K562 (cell line): ENCODE measurements at regions not wholly inside any gene's neighbourhood (a gene's known extent, or its start where the extent isn't known, plus 50 kb on each side); places are given as distances from the start of the nearest gene placed in this dataset.

Source experiments
- ATAC-seq: fragments of 200-7000 bp; cut with Tn5 transposase; 3 replicates; pipeline ENCODE4 v1.9.1; 2020; ENCODE audit warnings: moderate library complexity
- BruUV-seq: library from RNA; stranded (reverse); fragments of 400-500 nt; replicated peaks from 2 replicates; lab custom pipeline; 2021; lab: Mats Ljungman, UMichigan
- CTCF ChIA-PET: fragments of 300-600 bp; formaldehyde crosslinking; extraction: SDS; loops from one replicate; lab custom pipeline; 2021; ENCODE audit warnings: low intra/inter-chr PET ratio; lab: Yijun Ruan, JAX
- POLR2A ChIA-PET: fragments of 300-600, 350-650 bp; sonication (Branson Sonifier 250); formaldehyde crosslinking; extraction: SDS; loops from one replicate; lab custom pipeline; 2021; ENCODE audit warnings: antibody characterized with exemption, inconsistent platforms; lab: Yijun Ruan, JAX
- DNase-seq, 4 experiments: peaks; one replicate each; pipeline versions ENCODE4 v3.0.0 to v3.0.0-alpha.2; 2011 to 2018; ENCODE audit warnings: low spot score in 3 of 4, mixed read lengths in 3 of 4; ENCODE audit errors: extremely low read depth in 1 of 4
- FAIRE-seq: peaks from 2 replicates; lab custom pipeline; 2011; peaks lifted over from hg19 to GRCh38; lab: Jason Lieb, UNC
- H2AFZ ChIP-seq: 2 replicates; pipeline ENCODE4 v1.6.0; 2011; ENCODE audit warnings: low read depth, low read length, control low read depth, inconsistent platforms
- H3K27ac ChIP-seq: fragments of 200-600 bp; 3 replicates; pipeline ENCODE4 v1.8.0; 2011; ENCODE audit warnings: low read depth, mild to moderate bottlenecking, control low read depth, inconsistent platforms, low read length, moderate library complexity, mixed read lengths; ENCODE audit errors: extremely low read depth
- H3K27me3 ChIP-seq, 2 experiments: fragments of 300-600 bp in 1 of 2; 2 replicates in 1 of 2; 3 replicates in 1 of 2; pipeline versions ENCODE4 v1.6.0 to v1.8.0; 2011; ENCODE audit warnings: inconsistent platforms in 2 of 2, low read length in 2 of 2, mild to moderate bottlenecking in 1 of 2, mixed read lengths in 1 of 2, moderate library complexity in 1 of 2; ENCODE audit not compliant: control insufficient read depth in 2 of 2, insufficient read depth in 2 of 2
- H3K36me3 ChIP-seq: fragments of 300-600 bp; 3 replicates; pipeline ENCODE4 v1.8.0; 2011; ENCODE audit warnings: mild to moderate bottlenecking, low read length, inconsistent platforms; ENCODE audit not compliant: control insufficient read depth, insufficient read depth
- H3K4me1 ChIP-seq, 2 experiments: fragments of 200-600 bp in 1 of 2; replicated peaks in 1 of 2; 2 replicates in 1 of 2; 3 replicates in 1 of 2; pipeline versions ENCODE4 v1.5.1 to v1.8.0; 2011; ENCODE audit warnings: inconsistent platforms in 2 of 2, low read length in 2 of 2, mild to moderate bottlenecking in 1 of 2, mixed read lengths in 1 of 2, moderate library complexity in 1 of 2; ENCODE audit not compliant: control insufficient read depth in 2 of 2, insufficient read depth in 2 of 2
- H3K4me2 ChIP-seq: 2 replicates; pipeline ENCODE4 v1.6.1; 2011; ENCODE audit warnings: low read length, control low read depth, inconsistent platforms, mixed read lengths; ENCODE audit not compliant: insufficient read depth
- H3K4me3 ChIP-seq: fragments of 200-600 bp; sonication (generic), shearing (Covaris generic); 2 replicates; pipeline ENCODE4 v1.5.1; 2016; ENCODE audit warnings: control low read depth, inconsistent platforms
- H3K79me2 ChIP-seq: fragments of 200-600 bp; 3 replicates; pipeline ENCODE4 v1.8.0; 2011; ENCODE audit warnings: low read length, inconsistent platforms; ENCODE audit not compliant: control insufficient read depth, insufficient read depth
- H3K9ac ChIP-seq, 2 experiments: 2 replicates each; pipeline versions ENCODE4 v1.6.0 to v1.6.1; 2011; ENCODE audit warnings: low read depth in 2 of 2, low read length in 2 of 2, control low read depth in 1 of 2, inconsistent platforms in 1 of 2, mild to moderate bottlenecking in 1 of 2, mixed read lengths in 1 of 2; ENCODE audit not compliant: insufficient read depth in 1 of 2
- H3K9me1 ChIP-seq: one replicate; pipeline ENCODE4 v1.6.0; 2011; ENCODE audit warnings: inconsistent platforms, mild to moderate bottlenecking, low read length, moderate library complexity; ENCODE audit not compliant: control insufficient read depth, insufficient read depth
- H3K9me3 ChIP-seq: replicated peaks from 2 replicates; pipeline ENCODE4 v1.5.1; 2011; ENCODE audit warnings: low read depth, low read length, inconsistent platforms; ENCODE audit not compliant: control insufficient read depth, insufficient read depth
- H4K20me1 ChIP-seq: replicated peaks from 2 replicates; pipeline ENCODE4 v1.6.1; 2011; ENCODE audit warnings: low read length, inconsistent platforms, mixed read lengths; ENCODE audit not compliant: control insufficient read depth, insufficient read depth
- C11orf30 ChIP-seq: fragments of 450-650 bp; IDR thresholded peaks from 2 replicates; pipeline ENCODE4 v1.6.1; 2016; ENCODE audit warnings: low read depth, mild to moderate bottlenecking
- KLF16 ChIP-seq: IDR thresholded peaks from 2 replicates; pipeline ENCODE4 v1.6.1; 2016; ENCODE audit warnings: antibody characterized with exemption
- MAFF ChIP-seq: IDR thresholded peaks from 2 replicates; pipeline ENCODE4 v1.6.1; 2012; ENCODE audit warnings: low read length, improper control_type of control experiment
- MAFG ChIP-seq: fragments of 450-650 bp; conservative IDR thresholded peaks from 2 replicates; pipeline ENCODE4 v1.6.1; 2016; ENCODE audit warnings: missing genetic modification characterization, missing compliant biosample characterization
- MAFK ChIP-seq: IDR thresholded peaks from 2 replicates; pipeline ENCODE4 v1.6.1; 2011; ENCODE audit warnings: low read length, improper control_type of control experiment
- MTA2 ChIP-seq: fragments of 450-650 bp; IDR thresholded peaks from 2 replicates; pipeline ENCODE4 v1.6.1; 2016; ENCODE audit warnings: low read depth
- ZNF316 ChIP-seq: fragments of 450-650 bp; IDR thresholded peaks from 2 replicates; pipeline ENCODE4 v1.6.1; 2016
- ZNF561 ChIP-seq: fragments of 450-650 bp; formaldehyde crosslinking; conservative IDR thresholded peaks from 2 replicates; pipeline ENCODE4 v1.4.0; 2020; ENCODE audit warnings: mild to moderate bottlenecking, moderate library complexity
- WGBS: fragments of 100-300 bp; shearing (Covaris generic); methylation state at CpG from one replicate; pipeline ENCODE4 v1.1.6; 2016; ENCODE audit warnings: low coverage, mixed read lengths; ENCODE audit not compliant: insufficient coverage; ENCODE audit errors: missing lambda C conversion rate; 5-methylcytosine and 5-hydroxymethylcytosine counted together
- in situ Hi-C: fragments of 300-500 bp; cut with MboI; formaldehyde crosslinking; loops from 4 replicates; pipeline ENCODE4 v1.15.0; 2018; ENCODE audit warnings: inconsistent platforms, mixed read lengths
- intact Hi-C: fragments of 100-400 bp; cut with micrococcal nuclease; formaldehyde crosslinking; loops from 2 replicates; pipeline ENCODE4 v1.14.2; 2022

GRCh38 chr21:39084979-39085729 is 98.1 kb downstream of the PSMG1 start:
- FAIRE-seq, result no peak
- Histone ChIP-seq H3K4me3 (no peak overlapping the region), H3K27me3 (peaks cover 61 to 77% of the 10 kb centered on the region in 2 experiments), H4K20me1 (no peaks in the 10 kb centered on the region; the same call in 1 of the 2 replicates), H3K36me3 (no peaks in the 10 kb centered on the region), H3K4me2 (no peak overlapping the region), H2AFZ (no peak overlapping the region), H3K27ac (no peak overlapping the region), H3K9me1 (peaks cover 2% of the 10 kb centered on the region), H3K9ac (no peak overlapping the region), H3K9me3 (no peaks in the 10 kb centered on the region), H3K79me2 (no peaks in the 10 kb centered on the region), H3K4me1 (peaks cover 0 to 3% of the 10 kb centered on the region in 2 experiments; a peak in 2 of 5 replicates)
- DNase-seq, result no peak
- ATAC-seq, result peak; percentile 11; the same call in 1 of the 3 replicates
- WGBS, result 2% methylated on average over 5 of the region's 5 CpGs
- POLR2A ChIA-PET, result interaction anchor here (0.6 to 1.3 kb wide), 3 partner anchors 9 to 17 kb away, joined by 3 read pairs; no protein-coding TSS in a partner anchor
- BruUV-seq, result no TSS peak
- in situ Hi-C loops, result no loop called here
- intact Hi-C loops, result no loop called here
- CTCF ChIA-PET, result interaction anchor here (0.9 kb wide), 1 partner anchor 352 kb away, joined by 3 read pairs; no protein-coding TSS in a partner anchor
- TF ChIP-seq C11orf30, result peak; percentile 90
- TF ChIP-seq ZNF561, result no peak
- peak; percentile 80 for TF ChIP-seq MAFF
- TF ChIP-seq ZNF316, result peak; percentile 91
- peak; percentile 77 for TF ChIP-seq MAFK
- TF ChIP-seq KLF16, result no peak
- TF ChIP-seq MTA2, result no peak
- TF ChIP-seq MAFG (tag), result peak; percentile 82
